HepG2 (cell line): ENCODE measurements at regions not wholly inside any gene's neighbourhood (a gene's known extent, or its start where the extent isn't known, plus 50 kb on each side); places are given as distances from the start of the nearest gene placed in this dataset.

Experiments
- ATAC-seq: fragments of 200-7000 bp; cut with Tn5 transposase; 3 replicates; pipeline ENCODE4 v1.9.1; 2020; ENCODE audit warnings: mild to moderate bottlenecking, moderate library complexity
- BruUV-seq: library from RNA; stranded (reverse); fragments of 400-500 nt; replicated peaks from 2 replicates; lab custom pipeline; 2021; lab: Mats Ljungman, UMichigan
- CTCF ChIA-PET: fragments of 300-600 bp; formaldehyde crosslinking; extraction: SDS; loops from one replicate; lab custom pipeline; 2021; ENCODE audit warnings: low total read pairs, inconsistent platforms, low intra/inter-chr PET ratio; lab: Yijun Ruan, JAX
- POLR2A ChIA-PET: fragments of 350-600 bp; sonication (Branson Sonifier 250); formaldehyde crosslinking; loops from one replicate; lab custom pipeline; 2020; ENCODE audit warnings: antibody characterized with exemption, inconsistent platforms; lab: Yijun Ruan, JAX
- DNase-seq: peaks from one replicate; pipeline ENCODE4 v3.0.0-alpha.2; 2015; ENCODE audit warnings: low spot score
- FAIRE-seq: peaks from 3 replicates; lab custom pipeline; 2011; peaks lifted over from hg19 to GRCh38; lab: Jason Lieb, UNC
- H2AFZ ChIP-seq: one replicate; pipeline ENCODE4 v1.6.1; 2011; ENCODE audit warnings: low read length, inconsistent platforms
- H3K27ac ChIP-seq: fragments of 300-600 bp; 3 replicates; pipeline ENCODE4 v1.8.0; 2011; ENCODE audit warnings: mixed run types, mild to moderate bottlenecking, mixed read lengths, low read length, inconsistent platforms; ENCODE audit not compliant: insufficient read depth; ENCODE audit errors: extremely low read length
- H3K27me3 ChIP-seq, 2 experiments: fragments of 200-600 bp in 1 of 2; 2 replicates in 1 of 2; 3 replicates in 1 of 2; pipeline versions ENCODE4 v1.6.0 to v1.8.0; 2011; ENCODE audit warnings: low read length in 2 of 2, mild to moderate bottlenecking in 2 of 2, moderate library complexity in 2 of 2, inconsistent platforms in 1 of 2; ENCODE audit not compliant: insufficient read depth in 2 of 2, control insufficient read depth in 1 of 2
- H3K36me3 ChIP-seq, 2 experiments: fragments of 200-600 bp in 1 of 2; replicated peaks in 1 of 2; 2 replicates in 1 of 2; 3 replicates in 1 of 2; pipeline versions ENCODE4 v1.5.1 to v1.8.0; 2011; ENCODE audit warnings: low read length in 2 of 2, inconsistent platforms in 1 of 2; ENCODE audit not compliant: insufficient read depth in 2 of 2, control insufficient read depth in 1 of 2
- H3K4me1 ChIP-seq: 2 replicates; pipeline ENCODE4 v1.5.1; 2012; ENCODE audit warnings: low read length, inconsistent platforms; ENCODE audit not compliant: insufficient read depth
- H3K4me2 ChIP-seq: 2 replicates; pipeline ENCODE4 v1.6.0; 2011; ENCODE audit warnings: low read depth, low read length, inconsistent platforms
- H3K4me3 ChIP-seq, 3 experiments: fragments of 200-600 bp in 1 of 3; sonication (generic), shearing (Covaris generic) in 1 of 3; replicated peaks in 1 of 3; 2 replicates each; pipeline ENCODE4 v1.5.1; 2011 to 2016; ENCODE audit warnings: low read length in 3 of 3, inconsistent platforms in 2 of 3, low read depth in 2 of 3, mild to moderate bottlenecking in 2 of 3, control low read depth in 1 of 3, mixed read lengths in 1 of 3; ENCODE audit not compliant: insufficient read depth in 1 of 3
- H3K79me2 ChIP-seq: one replicate; pipeline ENCODE4 v1.6.1; 2011; ENCODE audit warnings: low read length, inconsistent platforms; ENCODE audit not compliant: insufficient read depth
- H3K9ac ChIP-seq: 2 replicates; pipeline ENCODE4 v1.6.0; 2011; ENCODE audit warnings: mild to moderate bottlenecking, low read depth, low read length, inconsistent platforms; ENCODE audit not compliant: insufficient read depth
- H3K9me3 ChIP-seq: 2 replicates; pipeline ENCODE4 v1.5.1; 2012; ENCODE audit warnings: mild to moderate bottlenecking, low read length
- H4K20me1 ChIP-seq: 2 replicates; pipeline ENCODE4 v1.6.0; 2011; ENCODE audit warnings: inconsistent platforms, mild to moderate bottlenecking, low read length, moderate library complexity; ENCODE audit not compliant: insufficient read depth
- MNT ChIP-seq: fragments of 450-650 bp; IDR thresholded peaks from 2 replicates; pipeline ENCODE4 v1.6.1; 2016
- MTF2 ChIP-seq: sonication (generic); formaldehyde crosslinking; IDR thresholded peaks from 2 replicates; pipeline ENCODE4 v1.5.0; 2020; ENCODE audit warnings: missing genetic modification reagents, borderline replicate concordance
- REPIN1 ChIP-seq: sonication (generic); formaldehyde crosslinking; IDR thresholded peaks from 2 replicates; pipeline ENCODE4 v1.8.0; 2022; ENCODE audit warnings: missing genetic modification reagents, low read depth, mild to moderate bottlenecking, borderline replicate concordance
- WIZ ChIP-seq: sonication (generic); formaldehyde crosslinking; IDR thresholded peaks from 2 replicates; pipeline ENCODE4 v1.5.1; 2020; ENCODE audit warnings: mild to moderate bottlenecking, missing genetic modification reagents
- ZBTB2 ChIP-seq: sonication (generic); formaldehyde crosslinking; IDR thresholded peaks from 2 replicates; pipeline ENCODE4 v1.8.0; 2022; ENCODE audit warnings: low read depth, missing genetic modification reagents
- ZFX ChIP-seq: sonication (generic); formaldehyde crosslinking; IDR thresholded peaks from 2 replicates; pipeline ENCODE4 v1.4.0; 2020; ENCODE audit warnings: mild to moderate bottlenecking, low read depth, missing genetic modification reagents, moderate library complexity
- ZNF431 ChIP-seq: sonication (generic); formaldehyde crosslinking; IDR thresholded peaks from 2 replicates; pipeline ENCODE4 v1.9.0; 2022; ENCODE audit warnings: missing genetic modification reagents, low read depth, mild to moderate bottlenecking, borderline replicate concordance
- ZNF44 ChIP-seq: sonication (generic); formaldehyde crosslinking; IDR thresholded peaks from 2 replicates; pipeline ENCODE4 v1.5.1; 2020; ENCODE audit warnings: mild to moderate bottlenecking, missing genetic modification reagents
- ZNF513 ChIP-seq: sonication (generic); formaldehyde crosslinking; conservative IDR thresholded peaks from 2 replicates; pipeline ENCODE4 v1.5.0; 2020; ENCODE audit warnings: missing genetic modification reagents
- ZNF577 ChIP-seq: sonication (generic); formaldehyde crosslinking; IDR thresholded peaks from 2 replicates; pipeline ENCODE4 v1.4.0; 2020; ENCODE audit warnings: mild to moderate bottlenecking, low read depth, missing genetic modification reagents, borderline replicate concordance
- ZNF616 ChIP-seq: sonication (generic); formaldehyde crosslinking; IDR thresholded peaks from 2 replicates; pipeline ENCODE4 v1.5.0; 2020; ENCODE audit warnings: low read depth, mild to moderate bottlenecking, missing genetic modification reagents
- ZNF709 ChIP-seq: sonication (generic); formaldehyde crosslinking; IDR thresholded peaks from 2 replicates; pipeline ENCODE4 v1.5.0; 2020; ENCODE audit warnings: mild to moderate bottlenecking, missing genetic modification reagents
- ZNF746 ChIP-seq: sonication (generic); formaldehyde crosslinking; IDR thresholded peaks from 2 replicates; pipeline ENCODE4 v1.8.0; 2022; ENCODE audit warnings: mild to moderate bottlenecking, missing genetic modification reagents
- ZSCAN30 ChIP-seq: sonication (generic); formaldehyde crosslinking; IDR thresholded peaks from 2 replicates; pipeline ENCODE4 v1.5.0; 2020; ENCODE audit warnings: mild to moderate bottlenecking, missing genetic modification reagents
- WGBS: methylation state at CpG from one replicate; pipeline ENCODE4 v1.1.6; 2017; ENCODE audit warnings: low lambda C conversion rate; 5-methylcytosine and 5-hydroxymethylcytosine counted together
- in situ Hi-C: cut with HindIII; loops from 2 replicates; pipeline ENCODE4 v1.10.0; 2017; ENCODE audit warnings: low pct_unique_long_range_greater_than_20kb; ENCODE audit not compliant: extremely low pct_ligation_motif_present
- intact Hi-C: fragments of 100-400 bp; cut with micrococcal nuclease; formaldehyde crosslinking; loops from one replicate; pipeline ENCODE4 v1.10.0; 2022; ENCODE audit not compliant: unreplicated experiment

- H3K9me3 ChIP-seq = no peaks in the 10 kb centered on the region
- H3K27ac ChIP-seq = no peak overlapping the region
- no peak overlapping the region for H3K9ac ChIP-seq
- ChIA-PET CTCF (no interaction called here), POLR2A (no interaction called here)
- in situ Hi-C loops (no loop called here), intact Hi-C loops (no loop called here)
- no peaks in the 10 kb centered on the region for H3K79me2 ChIP-seq
- FAIRE-seq (no peak), ATAC-seq (peak; percentile 57)
- H3K4me3 ChIP-seq = no peak overlapping the region
- no peak overlapping the region for H2AFZ ChIP-seq
- H3K27me3 ChIP-seq = peaks cover 0 to 2% of the 10 kb centered on the region in 2 experiments; a peak in 1 of 5 replicates
- no TSS peak for BruUV-seq
- no peaks in the 10 kb centered on the region for H3K36me3 ChIP-seq
- no peaks in the 10 kb centered on the region for H3K4me1 ChIP-seq
- H3K4me2 ChIP-seq = no peak overlapping the region
- 11% methylated on average over 7 of the region's 7 CpGs for WGBS
- no peaks in the 10 kb centered on the region for H4K20me1 ChIP-seq
- no peak for TF ChIP-seq ZBTB2 (CRISPR knock-in tag)
- no peak for TF ChIP-seq ZFX
- TF ChIP-seq ZNF44 (CRISPR knock-in tag) = no peak
- TF ChIP-seq ZSCAN30 (CRISPR knock-in tag) = no peak
- no peak for TF ChIP-seq ZNF431 (CRISPR knock-in tag)
- TF ChIP-seq ZNF577 (CRISPR knock-in tag) = no peak
- no peak for TF ChIP-seq ZNF513 (CRISPR knock-in tag)
- no peak for TF ChIP-seq ZNF616
- TF ChIP-seq ZNF709 (CRISPR knock-in tag) = no peak
- no peak for TF ChIP-seq MTF2 (CRISPR knock-in tag)
- TF ChIP-seq MNT = no peak
- no peak for TF ChIP-seq REPIN1 (CRISPR knock-in tag)
- TF ChIP-seq ZNF746 (CRISPR knock-in tag) = no peak
- TF ChIP-seq WIZ (CRISPR knock-in tag) = no peak
- TF ChIP-seq, all 625 proteins: peak for 0
- no peak for DNase-seq
Measured at GRCh38 chr15:20646529-20647142, 105.0 kb upstream of the GOLGA6L6 start.
